ENCODE measurements at regions not wholly inside any gene's neighbourhood (a gene's known extent, or its start where the extent isn't known, plus 50 kb on each side); places are given as distances from the start of the nearest gene placed in this dataset.

GRCh38 chr13:47036294-47037008, 139.6 kb upstream of the HTR2A start:
- no peak overlapping the region for H3K9ac ChIP-seq (ENCODE audit: control insufficient read depth, extremely low read depth, insufficient read depth, low read length)
- H3K4me2 ChIP-seq (ENCODE audit: control insufficient read depth, extremely low read depth, insufficient read depth, low read depth, low read length), result no peak overlapping the region
- DNase-seq (ENCODE audit: low read depth, low spot score) (no peak), FAIRE-seq (no peak)
- H3K79me2 ChIP-seq (ENCODE audit: control insufficient read depth, insufficient read depth, low read length), result no peaks in the 10 kb centered on the region
- TF ChIP-seq EZH2 (IDR thresholded peaks at IDR 0.05; ENCODE audit: low read length), result no peak
- TF ChIP-seq, protein P1, sequence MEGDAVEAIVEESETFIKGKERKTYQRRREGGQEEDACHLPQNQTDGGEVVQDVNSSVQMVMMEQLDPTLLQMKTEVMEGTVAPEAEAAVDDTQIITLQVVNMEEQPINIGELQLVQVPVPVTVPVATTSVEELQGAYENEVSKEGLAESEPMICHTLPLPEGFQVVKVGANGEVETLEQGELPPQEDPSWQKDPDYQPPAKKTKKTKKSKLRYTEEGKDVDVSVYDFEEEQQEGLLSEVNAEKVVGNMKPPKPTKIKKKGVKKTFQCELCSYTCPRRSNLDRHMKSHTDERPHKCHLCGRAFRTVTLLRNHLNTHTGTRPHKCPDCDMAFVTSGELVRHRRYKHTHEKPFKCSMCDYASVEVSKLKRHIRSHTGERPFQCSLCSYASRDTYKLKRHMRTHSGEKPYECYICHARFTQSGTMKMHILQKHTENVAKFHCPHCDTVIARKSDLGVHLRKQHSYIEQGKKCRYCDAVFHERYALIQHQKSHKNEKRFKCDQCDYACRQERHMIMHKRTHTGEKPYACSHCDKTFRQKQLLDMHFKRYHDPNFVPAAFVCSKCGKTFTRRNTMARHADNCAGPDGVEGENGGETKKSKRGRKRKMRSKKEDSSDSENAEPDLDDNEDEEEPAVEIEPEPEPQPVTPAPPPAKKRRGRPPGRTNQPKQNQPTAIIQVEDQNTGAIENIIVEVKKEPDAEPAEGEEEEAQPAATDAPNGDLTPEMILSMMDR (optimal IDR thresholded peaks at IDR 0.05 in 1 of 3, IDR thresholded peaks at IDR 0.05 in 1 of 3, conservative IDR thresholded peaks at IDR 0.05 in 1 of 3; ENCODE audit: extremely low read depth in 1 of 3, insufficient read depth in 2 of 3, low read length in 3 of 3), result no peak
- no peaks in the 10 kb centered on the region for H4K20me1 ChIP-seq (ENCODE audit: control insufficient read depth, extremely low read depth, insufficient read depth, low read length)
- H3K27me3 ChIP-seq (ENCODE audit: control insufficient read depth, extremely low read depth, insufficient read depth, low read length), result peaks cover under 1% of the 10 kb centered on the region
- H3K9me1 ChIP-seq (ENCODE audit: control insufficient read depth, extremely low read depth, insufficient read depth, low read length), result no peaks in the 10 kb centered on the region
- H3K36me3 ChIP-seq (ENCODE audit: control insufficient read depth in 2 of 2, extremely low read depth in 1 of 2, insufficient read depth in 2 of 2, low read length in 2 of 2), result no peaks in the 10 kb centered on the region
- dilution Hi-C loops (cut with MboI; ENCODE audit: extremely low pct_ligation_motif_present, low sequenced_read_pairs), result no loop called here
- no peak overlapping the region for H2AFZ ChIP-seq (ENCODE audit: control insufficient read depth, low read length)
- H3K9me3 ChIP-seq (ENCODE audit: control insufficient read depth, low read depth, low read length), result no peaks in the 10 kb centered on the region
- H3K4me3 ChIP-seq (ENCODE audit: control insufficient read depth in 2 of 3, extremely low read depth in 1 of 3, insufficient read depth in 2 of 3, low read depth in 1 of 3, low read length in 3 of 3), result no peak overlapping the region
- peaks cover 11% of the 10 kb centered on the region for H3K4me1 ChIP-seq (ENCODE audit: control insufficient read depth, extremely low read depth, insufficient read depth, low read length)
- H3K27ac ChIP-seq (ENCODE audit: control insufficient read depth, insufficient read depth, low read length), result no peak overlapping the region

- Histone ChIP-seq H3K9ac (ENCODE audit: control insufficient read depth, extremely low read depth, insufficient read depth, low read length) (no peak overlapping the region), H3K36me3 (ENCODE audit: control insufficient read depth in 2 of 2, extremely low read depth in 1 of 2, insufficient read depth in 2 of 2, low read length in 2 of 2) (no peaks in the 10 kb centered on the region), H3K4me2 (ENCODE audit: control insufficient read depth, extremely low read depth, insufficient read depth, low read depth, low read length) (no peak overlapping the region), H2AFZ (ENCODE audit: control insufficient read depth, low read length) (no peak overlapping the region), H3K9me3 (ENCODE audit: control insufficient read depth, low read depth, low read length) (no peaks in the 10 kb centered on the region), H3K27ac (ENCODE audit: control insufficient read depth, insufficient read depth, low read length) (no peak overlapping the region), H4K20me1 (ENCODE audit: control insufficient read depth, extremely low read depth, insufficient read depth, low read length) (no peaks in the 10 kb centered on the region), H3K4me1 (ENCODE audit: control insufficient read depth, extremely low read depth, insufficient read depth, low read length) (peaks cover 6% of the 10 kb centered on the region), H3K4me3 (ENCODE audit: control insufficient read depth in 2 of 3, extremely low read depth in 1 of 3, insufficient read depth in 2 of 3, low read depth in 1 of 3, low read length in 3 of 3) (no peak overlapping the region), H3K79me2 (ENCODE audit: control insufficient read depth, insufficient read depth, low read length) (no peaks in the 10 kb centered on the region), H3K27me3 (ENCODE audit: control insufficient read depth, extremely low read depth, insufficient read depth, low read length) (no peaks in the 10 kb centered on the region), H3K9me1 (ENCODE audit: control insufficient read depth, extremely low read depth, insufficient read depth, low read length) (no peaks in the 10 kb centered on the region)
- FAIRE-seq (no peak), DNase-seq (ENCODE audit: low read depth, low spot score) (no peak)
- TF ChIP-seq, protein P1 (optimal IDR thresholded peaks at IDR 0.05 in 1 of 3, IDR thresholded peaks at IDR 0.05 in 1 of 3, conservative IDR thresholded peaks at IDR 0.05 in 1 of 3; ENCODE audit: extremely low read depth in 1 of 3, insufficient read depth in 2 of 3, low read length in 3 of 3), result no peak
- no peak for TF ChIP-seq EZH2 (IDR thresholded peaks at IDR 0.05; ENCODE audit: low read length)
- dilution Hi-C loops (cut with MboI; ENCODE audit: extremely low pct_ligation_motif_present, low sequenced_read_pairs), result no loop called here
Measured at GRCh38 chr13:47033216-47033615, 136.4 kb upstream of the HTR2A start.
